HEK293 (cell line): ENCODE measurements at regions not wholly inside any gene's neighbourhood (a gene's known extent, or its start where the extent isn't known, plus 50 kb on each side); places are given as distances from the start of the nearest gene placed in this dataset.

Experiments used
- BCL11A ChIP-seq: fragments of 450-650 bp; formaldehyde crosslinking; IDR thresholded peaks from 2 replicates; pipeline ENCODE4 v1.5.1; 2016; ENCODE audit warnings: low read depth, missing biosample characterization, missing genetic modification characterization
- HOXD13 ChIP-seq: sonication (generic); formaldehyde crosslinking; IDR thresholded peaks from 2 replicates; pipeline ENCODE4 v1.8.0; 2022; ENCODE audit warnings: missing genetic modification reagents, borderline replicate concordance
- KLF1 ChIP-seq: fragments of 450-650 bp; formaldehyde crosslinking; IDR thresholded peaks from 2 replicates; pipeline ENCODE4 v1.5.1; 2016; ENCODE audit warnings: missing biosample characterization, missing genetic modification characterization
- PBX3 ChIP-seq: sonication (generic); formaldehyde crosslinking; IDR thresholded peaks from 2 replicates; pipeline ENCODE4 v1.8.1; 2022; ENCODE audit warnings: mild to moderate bottlenecking, moderate library complexity, missing genetic modification reagents
- SP2 ChIP-seq: fragments of 450-650 bp; formaldehyde crosslinking; IDR thresholded peaks from 2 replicates; pipeline ENCODE4 v1.5.1; 2016; ENCODE audit warnings: missing biosample characterization, missing genetic modification characterization
- ZBTB20 ChIP-seq: fragments of 450-650 bp; formaldehyde crosslinking; IDR thresholded peaks from 2 replicates; pipeline ENCODE4 v1.5.1; 2016; ENCODE audit warnings: missing biosample characterization, missing genetic modification characterization
- ZNF433 ChIP-seq: fragments of 450-650 bp; formaldehyde crosslinking; IDR thresholded peaks from 2 replicates; pipeline ENCODE4 v1.5.1; 2016; ENCODE audit warnings: missing biosample characterization, missing genetic modification characterization, low read depth
- ZSCAN18 ChIP-seq: fragments of 450-650 bp; formaldehyde crosslinking; IDR thresholded peaks from 2 replicates; pipeline ENCODE4 v1.5.1; 2016; ENCODE audit warnings: missing biosample characterization, missing genetic modification characterization

GRCh38 chr18:2114765-2115164 is 456.5 kb downstream of the METTL4 start:
- TF ChIP-seq BCL11A (tag by site-specific recombination) (no peak), KLF1 (no peak), SP2 (no peak), ZSCAN18 (tag by site-specific recombination) (no peak), PBX3 (no peak), ZBTB20 (tag by site-specific recombination) (no peak), HOXD13 (CRISPR knock-in tag) (no peak), ZNF433 (no peak)
